Endothelial cell of hepatic sinusoid (primary cell): ENCODE measurements at regions not wholly inside any gene's neighbourhood (a gene's known extent, or its start where the extent isn't known, plus 50 kb on each side); places are given as distances from the start of the nearest gene placed in this dataset.

ENCODE experiments used
- in situ Hi-C: cut with HindIII; loops from 2 replicates; pipeline ENCODE4 v1.10.0; 2017; ENCODE audit warnings: low sequenced_read_pairs

DNA sequence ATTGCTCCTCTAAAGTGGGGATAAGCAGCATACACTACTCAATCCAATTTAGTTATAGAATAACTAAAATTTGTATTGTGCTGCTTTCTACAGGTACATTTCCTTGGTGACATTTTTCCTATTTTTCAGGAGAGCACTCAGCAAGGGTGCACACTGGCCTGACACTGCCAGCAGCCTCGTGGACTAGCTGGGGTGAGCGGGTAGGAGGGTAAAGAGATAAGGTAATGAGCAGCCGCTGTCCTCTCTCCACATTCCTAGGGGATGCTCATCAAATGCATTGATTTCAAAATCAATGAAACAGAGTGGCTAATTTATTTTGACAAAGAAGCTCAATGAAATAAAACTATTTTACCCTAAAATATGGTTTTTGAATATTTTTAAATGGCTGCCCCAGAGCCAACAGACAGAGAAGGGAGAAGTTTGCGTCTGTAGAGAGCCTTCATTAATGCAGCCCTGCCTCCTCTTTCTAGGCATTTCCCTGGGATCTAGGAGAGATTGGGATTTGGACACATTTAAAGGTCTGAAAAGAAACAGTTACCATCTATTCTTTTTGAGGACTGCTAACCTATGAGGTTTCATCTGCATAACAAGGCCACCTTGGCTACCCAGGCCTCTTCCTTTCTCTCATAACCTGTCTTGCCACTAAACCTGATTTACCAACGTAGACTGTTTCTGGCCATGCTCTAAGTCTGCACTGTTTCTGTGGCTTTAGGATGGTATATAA is 561.0 kb downstream of the IPMK start:
- in situ Hi-C loops: no loop called here

DNA sequence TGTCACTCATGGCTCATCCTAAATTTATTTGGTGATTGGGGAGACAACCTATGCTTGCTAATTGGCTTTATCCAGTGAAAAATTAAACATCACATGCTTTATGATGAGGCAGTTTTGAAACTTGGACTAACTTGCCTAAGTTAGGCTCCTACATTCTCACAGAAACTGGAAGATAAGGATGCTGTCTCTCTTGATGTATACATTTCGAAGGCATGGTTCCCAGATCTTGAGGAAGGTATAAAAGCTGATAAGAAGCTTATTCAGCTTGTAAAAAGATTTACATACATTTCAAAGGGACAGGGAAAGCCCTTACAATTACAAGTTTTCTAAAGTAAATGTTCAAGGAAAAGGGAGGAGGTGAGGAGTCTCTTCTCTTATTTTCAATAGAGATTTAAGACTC is 561.7 kb downstream of the IPMK start:
- in situ Hi-C loops: no loop called here

DNA sequence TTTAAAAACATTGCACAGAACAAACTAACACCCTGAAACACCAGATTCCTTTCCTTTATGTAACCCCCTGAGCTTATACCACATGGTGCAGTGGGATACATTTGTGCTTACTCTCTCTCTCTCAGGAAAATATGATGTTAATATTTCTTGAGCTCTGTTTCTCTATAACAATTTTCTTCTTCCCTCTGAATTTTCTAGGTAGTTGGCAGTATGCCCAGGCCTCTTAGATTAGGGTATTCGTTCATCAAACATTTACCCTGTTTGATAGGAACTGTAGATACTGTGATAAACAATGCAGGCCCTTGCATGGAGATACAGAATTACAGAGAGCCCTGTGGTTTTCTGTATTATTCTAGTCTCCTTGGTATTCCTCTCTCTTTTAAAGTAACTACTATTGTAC is 567.8 kb downstream of the IPMK start:
- in situ Hi-C loops: no loop called here

DNA sequence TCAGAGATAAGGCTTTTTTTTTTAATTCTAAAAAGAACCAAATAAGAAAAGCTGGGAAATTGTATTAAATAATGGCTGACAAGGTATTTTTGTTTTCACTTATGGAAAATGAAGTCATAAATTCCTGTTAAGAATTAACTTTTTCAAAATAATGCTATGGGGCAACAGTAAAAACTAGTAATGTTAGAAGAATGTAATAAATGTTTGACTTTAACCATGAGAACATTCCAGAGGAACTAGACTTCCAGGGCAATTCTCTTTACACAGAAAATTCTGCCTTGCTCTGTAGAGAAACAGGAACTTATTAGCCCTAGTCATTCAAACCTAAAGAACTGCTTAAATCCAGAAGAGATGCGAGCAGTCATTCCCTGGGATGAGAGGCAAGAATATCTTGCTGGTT is 571.1 kb downstream of the IPMK start:
- in situ Hi-C loops: no loop called here

DNA sequence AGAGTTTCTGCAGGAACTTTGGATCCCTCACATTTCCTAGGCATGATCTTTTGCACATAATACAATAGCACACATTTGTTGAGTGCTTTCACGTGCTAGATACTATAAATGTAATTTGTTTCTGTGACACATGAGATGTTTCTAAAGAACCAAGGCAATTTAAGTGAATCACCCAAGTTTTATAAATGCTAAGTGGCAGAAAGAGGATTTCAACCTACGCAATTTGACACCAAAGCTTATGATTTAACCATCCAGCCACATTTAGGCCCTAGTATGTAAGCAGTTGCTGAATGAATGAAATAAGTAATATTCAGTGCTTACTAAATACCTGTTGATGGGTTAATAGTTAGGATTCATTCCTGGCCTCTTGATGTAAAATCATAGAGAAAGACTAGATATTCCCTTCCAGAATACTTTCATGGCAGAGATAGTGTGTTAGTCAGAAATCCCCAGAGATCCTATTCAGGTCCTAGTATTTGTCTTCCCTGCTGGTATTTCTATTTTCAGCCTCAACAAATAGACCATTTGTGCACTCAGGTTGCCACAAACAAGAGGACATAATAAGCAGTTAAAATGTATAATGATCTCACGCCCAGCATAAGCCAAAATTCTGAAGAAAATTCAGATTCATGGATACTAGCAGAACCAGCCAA is 572.6 kb downstream of the IPMK start:
- in situ Hi-C loops: no loop called here

DNA sequence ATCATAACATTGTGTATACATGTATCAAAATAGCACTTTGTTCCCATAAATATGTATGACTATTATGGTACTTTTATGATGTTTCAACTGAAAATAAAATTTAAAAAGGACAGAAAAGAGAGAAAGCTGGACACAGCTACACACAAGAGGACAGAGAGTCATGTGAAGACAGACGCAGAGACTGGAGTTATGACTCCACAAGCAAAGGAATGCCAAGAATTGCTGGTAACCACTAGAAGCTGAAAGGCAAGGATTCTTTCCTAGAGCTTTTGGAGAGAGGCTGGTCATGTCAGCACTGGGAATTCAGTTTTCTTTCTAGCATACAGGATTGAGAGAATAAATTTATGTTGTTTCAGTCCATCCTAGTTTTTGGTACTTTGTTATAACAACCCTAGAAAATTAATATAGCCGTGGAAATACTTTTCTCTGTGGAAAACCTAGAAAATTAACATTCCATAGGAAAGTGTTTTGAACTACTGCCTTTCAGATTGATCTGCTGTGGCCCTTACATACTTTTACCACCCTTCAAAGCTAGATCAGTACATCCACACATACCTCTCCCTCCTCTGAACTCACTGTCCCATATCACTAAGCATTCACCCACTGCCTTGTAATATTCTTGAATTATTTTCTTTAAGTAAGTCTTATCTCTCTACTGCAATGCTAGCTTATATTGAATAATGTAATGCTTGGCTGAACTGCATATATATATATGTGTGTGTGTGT is 575.3 kb downstream of the IPMK start:
- in situ Hi-C loops: no loop called here

DNA sequence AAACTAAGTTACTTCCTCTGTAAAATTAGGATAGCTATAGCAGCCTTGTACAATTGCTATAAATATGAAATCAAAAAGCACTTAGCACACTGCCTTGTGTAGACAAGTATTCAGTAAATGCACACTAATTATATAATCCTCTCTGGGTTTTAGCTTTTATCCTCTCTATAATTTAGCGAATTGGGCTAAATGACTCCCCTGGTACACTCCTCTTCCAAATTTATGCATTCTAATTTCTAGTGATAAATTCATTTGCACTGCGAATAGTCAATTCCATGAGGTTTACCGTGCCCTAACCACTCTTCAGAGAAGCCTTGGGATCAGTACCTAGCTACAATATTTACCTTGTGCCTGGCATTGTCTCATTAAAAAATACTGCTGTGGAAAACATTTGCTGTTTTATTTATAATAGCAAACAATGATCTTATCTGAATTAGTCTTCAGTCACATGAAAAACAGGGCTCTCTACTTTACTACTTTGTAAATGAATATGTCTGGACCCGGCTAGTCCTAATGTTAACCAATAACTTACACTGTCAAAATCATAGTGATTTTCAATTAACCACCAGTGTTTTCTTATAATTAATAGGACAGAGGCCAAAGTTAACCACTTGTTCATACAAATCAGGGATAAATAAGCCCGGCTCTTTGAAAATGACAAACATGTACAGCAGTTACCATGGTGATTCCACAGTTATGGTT is 577.9 kb downstream of the IPMK start:
- in situ Hi-C loops: no loop called here

DNA sequence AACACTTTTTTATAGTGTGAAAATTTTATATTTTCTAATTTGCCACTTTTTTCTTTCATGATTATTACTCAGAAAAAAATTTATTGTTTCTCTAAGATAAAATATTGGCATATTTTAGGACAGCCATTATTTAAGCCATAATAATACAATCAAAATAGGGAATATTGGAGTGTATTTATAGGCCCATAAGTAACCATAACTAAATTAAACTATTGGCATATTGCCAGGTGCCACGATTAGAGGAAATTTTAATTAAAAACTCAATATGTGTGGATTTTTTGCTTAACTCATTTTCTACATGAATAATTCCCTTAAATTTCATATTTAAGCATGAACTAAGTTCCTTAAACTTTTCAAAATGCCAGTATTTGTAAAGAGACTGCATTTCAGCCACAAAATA is 587.8 kb downstream of the IPMK start:
- in situ Hi-C loops: no loop called here

DNA sequence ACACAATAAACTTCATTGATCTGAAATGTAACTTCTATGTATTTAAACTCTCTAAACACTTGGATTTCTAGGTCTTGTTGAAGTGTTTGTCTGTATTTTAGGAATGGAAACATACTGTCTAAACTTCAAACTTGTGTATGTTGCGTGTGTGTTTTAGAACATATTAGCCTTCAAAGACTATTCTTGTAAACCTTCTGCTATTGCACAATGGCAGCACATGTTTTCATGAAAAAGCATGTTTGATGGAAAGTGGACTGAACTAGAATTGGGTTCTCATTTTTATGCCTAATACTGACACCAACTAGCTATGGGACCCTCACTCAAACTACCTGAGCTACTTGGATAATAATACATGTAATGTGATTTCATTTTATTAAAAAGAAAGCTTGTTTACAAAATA is 592.6 kb downstream of the IPMK start:
- in situ Hi-C loops: no loop called here

DNA sequence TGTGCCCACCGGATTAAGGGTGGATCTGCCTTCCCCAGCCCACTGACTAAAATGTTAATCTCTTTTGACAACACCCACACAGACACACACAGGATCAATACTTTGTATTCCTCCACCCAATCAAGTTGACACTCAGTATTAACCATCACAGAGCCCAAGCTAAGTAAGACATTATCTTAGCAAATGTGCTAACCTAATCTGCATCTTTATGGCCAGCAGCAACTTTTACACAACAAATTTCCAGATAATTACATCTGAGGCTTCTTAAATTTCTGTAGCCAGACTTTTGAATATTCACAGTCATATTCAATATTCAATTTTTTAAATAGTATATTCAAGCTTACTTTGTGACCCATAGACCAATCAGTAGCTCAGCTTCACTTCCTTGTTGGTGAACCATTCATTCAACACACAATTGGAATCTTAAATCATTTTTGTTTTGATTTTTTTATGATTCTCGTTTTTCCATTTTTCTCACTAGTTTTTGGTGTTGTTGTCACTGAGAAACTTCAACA is 594.2 kb downstream of the IPMK start:
- in situ Hi-C loops: no loop called here

DNA sequence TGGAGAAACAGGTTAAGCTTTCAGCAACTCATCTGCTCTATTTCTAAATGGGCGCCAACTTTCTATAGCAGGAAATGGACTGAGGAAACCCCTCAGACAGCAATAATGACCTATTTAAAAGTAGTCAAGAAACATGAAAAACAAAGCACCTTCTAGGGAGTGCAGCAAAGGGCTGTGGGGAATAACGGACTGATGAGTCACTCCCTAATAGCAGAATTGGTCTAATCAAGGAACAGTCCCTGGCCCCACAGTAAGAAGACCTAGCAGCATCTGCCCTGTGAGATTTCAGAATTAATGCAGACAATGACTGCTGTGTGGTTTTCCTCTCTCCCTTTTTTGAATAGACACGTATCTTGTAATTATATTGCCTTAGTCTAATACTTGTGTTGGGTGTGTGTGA is 602.9 kb downstream of the IPMK start:
- in situ Hi-C loops: no loop called here

DNA sequence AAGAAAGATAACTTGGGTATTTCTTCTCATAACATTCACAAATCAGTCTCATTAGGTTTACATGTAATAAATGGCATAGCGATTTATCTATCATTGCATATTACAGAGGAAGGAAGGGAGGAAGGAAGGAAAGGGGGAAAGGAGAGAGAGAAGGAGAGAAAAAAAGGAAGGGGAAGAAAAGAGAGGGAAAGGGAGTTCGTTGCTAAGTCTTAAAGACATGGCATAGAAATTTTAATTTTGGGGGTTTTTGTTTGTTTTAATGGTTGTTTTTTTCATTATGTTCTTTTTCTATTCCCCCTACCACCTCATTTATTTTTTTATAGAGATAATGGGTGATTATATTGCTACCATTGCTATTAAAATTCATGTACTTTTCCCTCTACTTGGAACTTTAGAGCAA is 604.3 kb downstream of the IPMK start:
- in situ Hi-C loops: no loop called here

DNA sequence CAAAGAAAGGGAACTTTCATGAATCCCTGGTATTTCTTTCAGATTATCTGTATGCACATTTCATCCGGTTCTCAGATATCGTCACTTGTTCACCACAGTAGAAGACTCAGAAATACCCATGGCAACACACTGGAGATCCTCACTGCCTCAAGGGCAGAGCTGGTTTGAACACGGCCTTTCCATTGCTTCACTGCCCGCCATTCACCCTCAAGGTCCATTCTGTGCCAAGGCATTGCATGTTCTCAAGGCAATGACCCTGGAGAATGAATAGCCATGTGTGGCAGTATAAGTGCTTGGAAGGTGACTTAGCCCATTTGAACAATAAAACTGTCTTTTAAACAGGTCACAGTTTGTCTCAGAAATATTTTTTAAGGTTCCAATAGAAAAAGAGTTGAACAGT is 606.5 kb downstream of the IPMK start:
- in situ Hi-C loops: no loop called here

DNA sequence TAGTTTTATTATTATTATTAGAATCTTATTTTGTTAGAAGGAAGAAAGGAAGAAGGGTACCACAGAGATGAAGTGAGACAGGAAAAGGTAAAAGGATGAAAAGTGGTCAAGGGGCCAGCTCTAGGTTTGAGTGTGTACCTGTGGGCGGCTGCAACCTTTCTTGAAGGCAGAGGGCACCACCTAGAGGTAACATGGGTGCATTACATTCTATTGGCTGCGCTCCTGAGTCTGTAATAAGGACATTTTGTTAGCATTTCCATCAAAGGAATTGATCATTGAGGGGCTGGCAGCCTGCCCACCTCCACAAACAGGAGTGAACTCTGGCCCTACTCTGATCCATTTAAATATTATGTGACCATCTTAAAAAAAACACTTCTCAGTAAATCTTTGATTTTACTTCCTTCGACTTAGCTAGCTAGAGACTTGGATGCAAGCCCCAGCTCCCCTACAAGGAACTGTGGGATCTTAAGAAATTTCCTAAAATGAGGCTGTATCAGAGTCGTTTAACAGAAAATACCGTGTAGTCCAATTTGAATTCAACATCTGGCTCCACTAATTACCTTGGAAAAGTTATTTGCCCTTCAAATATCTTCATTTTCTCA is 610.4 kb downstream of the IPMK start:
- in situ Hi-C loops: no loop called here

DNA sequence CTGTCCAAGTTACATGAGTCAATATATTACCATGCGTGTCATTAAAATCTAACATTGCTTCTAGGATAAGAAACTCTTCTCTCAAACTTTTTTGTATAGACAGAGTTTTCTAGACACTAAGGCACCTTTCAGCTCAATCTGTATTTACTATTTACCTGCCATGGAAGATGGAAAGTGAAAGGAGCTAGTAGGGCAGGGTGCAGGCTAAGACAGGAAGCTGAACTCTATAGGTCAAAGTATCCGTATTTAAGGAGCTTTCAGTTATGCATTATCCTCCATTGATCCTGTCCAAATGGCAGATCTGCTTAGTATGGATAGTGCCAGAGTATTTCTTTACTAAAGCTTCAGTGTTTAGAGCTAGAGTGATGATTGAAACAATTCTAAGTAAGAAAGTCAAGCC is 612.8 kb downstream of the IPMK start:
- in situ Hi-C loops: no loop called here

DNA sequence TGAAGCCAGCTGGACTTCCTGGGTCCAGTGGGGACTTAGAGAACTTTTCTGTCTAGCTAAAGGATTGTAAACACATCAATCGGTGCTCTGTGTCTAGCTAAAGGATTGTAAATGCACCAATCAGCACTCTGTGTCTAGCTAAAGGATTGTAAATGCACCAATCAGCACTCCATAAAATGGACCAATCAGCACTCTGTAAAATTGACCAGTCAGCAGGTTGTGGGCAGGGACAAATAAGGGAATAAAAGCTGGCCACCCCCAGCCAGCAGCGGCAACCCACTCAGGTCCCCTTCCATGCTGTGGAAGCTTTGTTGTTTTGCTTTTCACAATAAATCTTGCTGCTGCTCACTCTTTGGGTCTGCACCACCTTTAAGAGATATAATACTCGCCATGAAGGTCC is 622.6 kb downstream of the IPMK start:
- in situ Hi-C loops: loop anchor here (10.0 kb wide), 1 partner anchor 300 kb away; no protein-coding TSS in a partner anchor

DNA sequence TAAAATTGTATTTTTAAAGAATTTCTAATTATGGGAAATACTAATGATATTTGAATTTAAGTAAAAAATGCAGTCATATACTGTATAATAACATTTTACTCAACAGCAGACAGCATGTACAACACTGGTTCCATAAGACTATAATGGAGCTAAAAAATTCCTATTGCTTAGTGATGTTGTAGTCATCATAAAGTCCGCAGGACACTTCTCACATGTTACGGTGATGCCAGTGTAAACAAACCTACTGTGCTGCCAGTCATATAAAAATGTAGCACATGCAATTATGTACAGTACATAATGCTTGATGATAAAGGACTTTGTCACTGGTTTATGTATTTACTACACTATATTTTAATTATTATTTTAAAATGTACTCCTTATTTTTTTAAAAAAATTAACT is 629.3 kb downstream of the IPMK start:
- in situ Hi-C loops: no loop called here

DNA sequence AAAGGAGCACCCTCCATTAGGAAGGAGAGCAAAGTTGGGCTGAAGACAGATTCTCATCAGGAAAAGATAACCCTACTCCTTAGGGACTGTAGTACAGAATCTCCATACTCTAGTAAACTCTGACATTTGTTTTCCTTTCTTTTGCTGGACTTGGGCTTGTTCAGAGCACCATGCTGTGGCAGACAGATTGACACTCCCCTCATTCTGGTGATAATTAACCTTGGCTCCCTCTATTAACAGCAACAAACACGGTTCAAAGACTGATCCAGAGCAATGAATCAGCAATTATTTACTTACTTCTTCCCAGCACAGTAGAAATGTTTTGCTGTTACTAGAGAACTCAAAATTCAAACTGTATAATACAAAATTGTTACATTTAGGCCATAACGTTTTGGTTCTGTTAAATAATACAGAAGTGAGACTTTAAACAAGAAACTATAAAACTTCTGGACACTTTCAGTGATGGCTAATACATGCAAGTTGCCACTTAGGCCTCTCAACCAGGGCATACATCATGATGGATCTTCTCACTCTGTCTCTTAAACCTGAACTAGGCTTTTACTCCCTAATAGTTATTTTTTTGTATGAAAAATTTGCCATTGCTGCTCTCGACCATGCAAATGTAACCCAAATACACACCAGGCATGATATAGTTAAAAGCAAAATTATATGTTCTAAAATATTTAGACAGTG is 639.0 kb downstream of the IPMK start:
- in situ Hi-C loops: no loop called here

DNA sequence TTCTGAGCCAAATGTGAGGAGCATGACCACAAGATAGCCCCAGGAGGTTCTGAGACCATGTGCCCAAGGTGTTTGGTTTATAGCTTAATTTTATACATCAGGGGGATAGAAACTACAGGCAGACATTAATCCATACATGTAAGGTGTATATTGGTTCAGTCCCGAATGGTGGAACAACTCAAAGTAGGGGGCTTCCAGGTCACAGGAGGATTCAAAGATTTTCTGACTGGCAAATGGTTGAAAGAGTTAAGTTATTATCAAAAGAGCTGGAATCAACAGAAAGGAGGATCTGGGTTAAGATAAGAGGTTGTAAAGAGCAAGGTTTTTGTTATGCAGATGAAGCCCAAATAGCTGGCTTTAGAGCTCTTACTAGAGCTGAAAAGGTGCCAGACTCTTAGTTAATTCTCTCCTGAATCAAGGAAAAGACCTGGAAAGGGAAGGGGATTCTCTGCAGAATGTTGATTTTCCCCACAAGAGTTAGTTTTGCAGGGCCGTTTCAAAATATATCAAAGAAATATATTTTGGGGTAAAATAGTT is 640.0 kb downstream of the IPMK start:
- in situ Hi-C loops: no loop called here
